ENCODE measurements at regions not wholly inside any gene's neighbourhood (a gene's known extent, or its start where the extent isn't known, plus 50 kb on each side); places are given as distances from the start of the nearest gene placed in this dataset.
A peak's percentile ranks its signal among the peaks of the same experiment; 100 is the strongest.

DNA sequence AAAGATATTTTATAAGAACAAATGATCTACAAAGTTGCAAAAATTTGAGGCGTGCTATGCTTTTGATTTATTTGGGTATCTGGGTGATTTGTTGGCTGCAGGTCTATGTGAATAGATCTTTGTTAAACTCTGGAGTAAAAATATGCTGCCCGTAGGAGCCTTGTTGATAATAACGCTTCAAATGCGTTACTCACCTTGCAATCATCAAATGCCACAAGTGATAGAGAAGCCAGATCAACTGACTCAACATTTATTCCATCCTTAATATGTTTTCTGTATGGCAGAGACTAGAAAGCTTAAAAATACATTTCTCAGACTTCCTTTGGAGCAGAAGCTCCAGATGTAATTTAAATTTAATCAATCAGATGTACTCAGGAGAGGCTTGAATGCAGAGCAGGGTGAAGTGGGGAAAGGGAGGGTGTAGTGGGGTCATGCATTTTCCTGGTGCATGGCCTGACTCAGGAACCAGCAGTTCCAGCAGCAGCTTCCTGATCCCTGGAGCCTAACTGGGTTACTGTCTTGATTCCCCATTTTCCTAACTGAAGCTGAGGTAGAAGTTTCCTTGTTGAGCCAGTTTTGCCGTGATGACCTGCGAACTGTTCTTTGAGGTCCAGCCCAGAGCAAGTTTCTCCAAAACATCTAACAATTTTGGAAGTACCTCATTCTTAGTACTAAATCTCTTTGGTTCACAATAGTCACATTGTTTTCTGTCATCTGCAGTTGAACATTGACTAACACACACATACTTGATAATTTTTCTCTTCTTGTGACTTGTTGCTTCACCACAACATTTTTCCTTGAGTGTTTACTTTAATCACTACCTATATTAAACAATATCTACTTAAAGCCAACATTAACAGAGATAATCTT is 284.7 kb upstream of the CWC22 start (continued):
- TF ChIP-seq, protein P1, sequence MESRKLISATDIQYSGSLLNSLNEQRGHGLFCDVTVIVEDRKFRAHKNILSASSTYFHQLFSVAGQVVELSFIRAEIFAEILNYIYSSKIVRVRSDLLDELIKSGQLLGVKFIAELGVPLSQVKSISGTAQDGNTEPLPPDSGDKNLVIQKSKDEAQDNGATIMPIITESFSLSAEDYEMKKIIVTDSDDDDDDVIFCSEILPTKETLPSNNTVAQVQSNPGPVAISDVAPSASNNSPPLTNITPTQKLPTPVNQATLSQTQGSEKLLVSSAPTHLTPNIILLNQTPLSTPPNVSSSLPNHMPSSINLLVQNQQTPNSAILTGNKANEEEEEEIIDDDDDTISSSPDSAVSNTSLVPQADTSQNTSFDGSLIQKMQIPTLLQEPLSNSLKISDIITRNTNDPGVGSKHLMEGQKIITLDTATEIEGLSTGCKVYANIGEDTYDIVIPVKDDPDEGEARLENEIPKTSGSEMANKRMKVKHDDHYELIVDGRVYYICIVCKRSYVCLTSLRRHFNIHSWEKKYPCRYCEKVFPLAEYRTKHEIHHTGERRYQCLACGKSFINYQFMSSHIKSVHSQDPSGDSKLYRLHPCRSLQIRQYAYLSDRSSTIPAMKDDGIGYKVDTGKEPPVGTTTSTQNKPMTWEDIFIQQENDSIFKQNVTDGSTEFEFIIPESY (IDR thresholded peaks at IDR 0.05; ENCODE audit: extremely low read depth, insufficient replicate concordance, low read length) = no peak
- TF ChIP-seq, protein P2, sequence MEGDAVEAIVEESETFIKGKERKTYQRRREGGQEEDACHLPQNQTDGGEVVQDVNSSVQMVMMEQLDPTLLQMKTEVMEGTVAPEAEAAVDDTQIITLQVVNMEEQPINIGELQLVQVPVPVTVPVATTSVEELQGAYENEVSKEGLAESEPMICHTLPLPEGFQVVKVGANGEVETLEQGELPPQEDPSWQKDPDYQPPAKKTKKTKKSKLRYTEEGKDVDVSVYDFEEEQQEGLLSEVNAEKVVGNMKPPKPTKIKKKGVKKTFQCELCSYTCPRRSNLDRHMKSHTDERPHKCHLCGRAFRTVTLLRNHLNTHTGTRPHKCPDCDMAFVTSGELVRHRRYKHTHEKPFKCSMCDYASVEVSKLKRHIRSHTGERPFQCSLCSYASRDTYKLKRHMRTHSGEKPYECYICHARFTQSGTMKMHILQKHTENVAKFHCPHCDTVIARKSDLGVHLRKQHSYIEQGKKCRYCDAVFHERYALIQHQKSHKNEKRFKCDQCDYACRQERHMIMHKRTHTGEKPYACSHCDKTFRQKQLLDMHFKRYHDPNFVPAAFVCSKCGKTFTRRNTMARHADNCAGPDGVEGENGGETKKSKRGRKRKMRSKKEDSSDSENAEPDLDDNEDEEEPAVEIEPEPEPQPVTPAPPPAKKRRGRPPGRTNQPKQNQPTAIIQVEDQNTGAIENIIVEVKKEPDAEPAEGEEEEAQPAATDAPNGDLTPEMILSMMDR (IDR thresholded peaks at IDR 0.05 in 2 of 3, conservative IDR thresholded peaks at IDR 0.05 in 1 of 3; ENCODE audit: borderline replicate concordance in 1 of 3, insufficient read depth in 1 of 3, low read depth in 2 of 3, low read length in 2 of 3) = no peak
- TF ChIP-seq JUND (IDR thresholded peaks at IDR 0.05) (peak; percentile 60), SIN3A (IDR thresholded peaks at IDR 0.05; ENCODE audit: low read depth) (no peak), CEBPB (IDR thresholded peaks at IDR 0.05; ENCODE audit: low read depth) (peak; percentile 40; the same call in 1 of the 2 replicates), EZH2 (IDR thresholded peaks at IDR 0.05) (no peak), CBX3 (IDR thresholded peaks at IDR 0.05; ENCODE audit: low read depth) (peak; percentile 32; the same call in 1 of the 2 replicates)

DNA sequence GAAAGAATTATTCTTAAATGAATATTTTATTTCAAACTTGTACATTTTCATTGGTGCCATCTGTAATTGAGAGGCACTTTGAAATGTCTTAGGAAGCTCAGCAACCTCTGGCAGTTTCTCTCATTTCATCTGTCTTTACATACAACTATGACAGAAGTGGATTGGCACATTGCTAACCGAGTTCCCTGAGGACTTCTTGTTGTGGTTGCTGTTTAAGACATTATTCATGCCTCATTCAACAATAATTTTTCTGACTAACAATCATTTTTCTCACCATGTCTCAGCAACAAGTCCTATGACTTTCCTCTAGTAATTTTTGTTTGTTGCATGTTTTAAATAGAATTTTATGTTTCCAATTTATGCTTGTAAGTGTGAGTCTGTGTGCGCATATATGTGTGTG is 284.0 kb upstream of the CWC22 start:
- no peaks in the 10 kb centered on the region for H3K9me2 ChIP-seq (ENCODE audit: insufficient read depth)
- H4K20me1 ChIP-seq (ENCODE audit: insufficient read depth) = no peaks in the 10 kb centered on the region
- ChIA-PET CTCF (no interaction called here), POLR2A (no interaction called here), RAD21 (ENCODE audit: low non-redundant PET in 1 of 2, low total read pairs in 2 of 2, uncharacterized antibody in 2 of 2, unreplicated experiment in 2 of 2) (no interaction called here)
- peak overlapping the region; percentile 85 for H2AFZ ChIP-seq (ENCODE audit: low read depth, low read length, poor library complexity, severe bottlenecking)
- intact Hi-C loops (cut with micrococcal nuclease) = no loop called here
- no peaks in the 10 kb centered on the region for H3K36me3 ChIP-seq (ENCODE audit: control insufficient read depth in 1 of 2, insufficient read depth in 2 of 2, low read length in 2 of 2)
- H3K4me1 ChIP-seq (ENCODE audit: control insufficient read depth in 1 of 2, insufficient read depth in 2 of 2, low read length in 2 of 2) = peaks cover 0 to 22% of the 10 kb centered on the region in 2 experiments; a peak in 2 of 4 replicates
- ATAC-seq (peak; percentile 50), DNase-seq (ENCODE audit: low read depth, low spot score) (peak; percentile 38)
- peak overlapping the region in 1 of 2 experiments; percentile 24; a peak in 1 of 4 replicates for H3K4me3 ChIP-seq (replicated peaks in 1 of 2; ENCODE audit: low read depth in 1 of 2, low read length in 2 of 2)
- no peak for TF ChIP-seq TCF7L2 (IDR thresholded peaks at IDR 0.05; ENCODE audit: borderline replicate concordance, extremely low read depth, insufficient read depth, insufficient read length)
- no peak for TF ChIP-seq EZH2phosphoT487 (IDR thresholded peaks at IDR 0.05; ENCODE audit: borderline replicate concordance)
- TF ChIP-seq, protein P3, sequence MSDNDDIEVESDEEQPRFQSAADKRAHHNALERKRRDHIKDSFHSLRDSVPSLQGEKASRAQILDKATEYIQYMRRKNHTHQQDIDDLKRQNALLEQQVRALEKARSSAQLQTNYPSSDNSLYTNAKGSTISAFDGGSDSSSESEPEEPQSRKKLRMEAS (IDR thresholded peaks at IDR 0.05) = no peak
- no peak for TF ChIP-seq RAD21 (IDR thresholded peaks at IDR 0.05; ENCODE audit: low read depth)
- TF ChIP-seq JUND (IDR thresholded peaks at IDR 0.05) = peak; percentile 28; the same call in 1 of the 2 replicates
- TF ChIP-seq SIN3A (IDR thresholded peaks at IDR 0.05; ENCODE audit: low read depth) = peak; percentile 52; the same call in 1 of the 2 replicates
- no peak for TF ChIP-seq FOSL1 (IDR thresholded peaks at IDR 0.05; ENCODE audit: low read depth)
- TF ChIP-seq ZFX (IDR thresholded peaks at IDR 0.05) = no peak
- no peak for TF ChIP-seq CEBPB (IDR thresholded peaks at IDR 0.05; ENCODE audit: low read depth)
- TF ChIP-seq POLR2A (IDR thresholded peaks at IDR 0.05; ENCODE audit: borderline replicate concordance, extremely low read depth, insufficient read depth, insufficient read length) = no peak
- no peak for TF ChIP-seq CBX3 (IDR thresholded peaks at IDR 0.05; ENCODE audit: low read depth)
- peak overlapping the region; percentile 62 for H3K4me2 ChIP-seq (ENCODE audit: low read length)
- H3K79me2 ChIP-seq (ENCODE audit: insufficient read depth, low read length) = no peaks in the 10 kb centered on the region
- H3K27ac ChIP-seq (ENCODE audit: low read depth, low read length) = no peak overlapping the region
- H3K9me3 ChIP-seq (ENCODE audit: control insufficient read depth in 1 of 2, insufficient read depth in 1 of 2, low read depth in 1 of 2, low read length in 2 of 2) = no peaks in the 10 kb centered on the region
- H3K9ac ChIP-seq (ENCODE audit: low read length) = no peak overlapping the region
- no peaks in the 10 kb centered on the region for H3K27me3 ChIP-seq (ENCODE audit: insufficient read depth, low read length)
- no TSS peak for BruUV-seq (replicated peaks)
